ENCODE measurements at regions not wholly inside any gene's neighbourhood (a gene's known extent, or its start where the extent isn't known, plus 50 kb on each side); places are given as distances from the start of the nearest gene placed in this dataset.

DNA sequence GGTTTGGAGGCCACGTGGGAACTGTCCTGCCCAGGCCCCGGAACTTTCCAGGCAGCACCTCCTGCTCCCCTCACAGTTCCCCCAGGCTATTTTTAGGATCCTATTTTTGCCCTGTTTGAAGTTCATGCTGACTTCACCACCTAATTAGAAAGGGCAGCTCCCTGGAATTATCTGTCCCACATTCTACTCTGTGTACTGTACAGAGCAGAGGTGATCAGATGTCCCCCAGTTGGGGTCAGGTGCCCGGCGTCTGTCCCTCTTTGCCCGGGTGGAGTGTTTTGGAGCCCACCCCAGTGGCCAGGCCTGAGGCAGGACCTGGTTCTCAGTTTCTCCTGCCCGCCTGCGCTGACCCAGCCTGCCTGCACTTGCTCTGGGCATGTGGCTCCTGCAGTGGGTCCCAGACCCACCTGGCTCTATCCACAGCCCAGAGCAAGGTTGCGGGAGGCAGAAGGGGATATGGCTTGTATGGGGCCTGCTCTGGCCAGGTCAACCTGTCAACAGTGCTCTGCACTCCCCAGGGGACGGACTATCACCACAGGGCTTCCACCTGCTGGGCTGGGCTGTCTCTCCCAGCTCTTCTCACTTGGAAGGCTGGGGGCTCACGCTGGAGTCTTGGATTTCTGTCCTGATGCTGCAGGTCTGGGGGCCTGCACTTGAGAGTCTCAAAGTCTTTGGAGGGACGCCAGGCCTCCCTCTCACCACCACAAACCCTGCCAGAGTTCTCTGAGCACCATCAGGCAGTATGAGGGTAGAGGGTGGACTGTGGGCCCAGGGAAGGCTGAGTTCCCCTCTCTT, 268.3 kb downstream of the GADD45G start:
- Histone ChIP-seq H3K4me1 (ENCODE audit: low read length) (no peaks in the 10 kb centered on the region), H3F3A (ENCODE audit: insufficient read depth, low read length) (no peaks in the 10 kb centered on the region), H3K27me3 (replicated peaks; ENCODE audit: insufficient read depth, low read length) (no peaks in the 10 kb centered on the region), H3K4me3 (ENCODE audit: low read length) (no peak overlapping the region), H3K36me3 (replicated peaks; ENCODE audit: insufficient read depth, low read length) (no peaks in the 10 kb centered on the region), H3K9me2 (replicated peaks; ENCODE audit: insufficient read depth, low read length) (no peaks in the 10 kb centered on the region), H3K4me2 (ENCODE audit: low read depth, low read length) (no peak overlapping the region), H3K27ac (ENCODE audit: low read length) (no peak overlapping the region), H3K9me3 (replicated peaks; ENCODE audit: insufficient read depth, low read length) (no peaks in the 10 kb centered on the region), H3K9ac (ENCODE audit: low read length) (no peak overlapping the region), H4K20me1 (ENCODE audit: insufficient read depth, low read length) (no peaks in the 10 kb centered on the region), H3K79me2 (ENCODE audit: low read length) (no peaks in the 10 kb centered on the region), H2AFZ (ENCODE audit: low read length) (no peak overlapping the region)
- DNase-seq: no peak
- no peak for TF ChIP-seq EZH2phosphoT487 (IDR thresholded peaks at IDR 0.05; ENCODE audit: low read length)

DNA sequence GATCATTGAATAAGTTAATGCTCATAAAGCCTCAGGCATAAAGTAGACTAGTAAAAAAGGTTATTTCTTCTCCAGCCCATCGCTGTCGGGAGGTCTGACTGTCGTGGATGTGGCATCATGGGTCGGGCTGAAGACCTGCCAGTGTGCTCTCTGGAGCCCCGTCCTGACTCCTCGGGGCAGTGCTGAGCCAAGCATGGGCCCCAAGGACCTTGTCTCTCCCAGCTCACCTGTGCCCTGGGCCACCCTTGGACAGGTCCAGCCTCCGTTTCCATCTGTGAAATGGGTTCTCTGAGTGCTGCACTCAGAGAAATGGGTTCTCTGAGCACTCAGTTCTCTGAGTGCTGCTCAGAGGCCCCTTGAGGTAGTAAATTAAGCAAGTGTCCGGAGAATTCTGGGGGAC, 269.0 kb downstream of the GADD45G start:
- no peak overlapping the region for H3K27ac ChIP-seq (ENCODE audit: low read length)
- H4K20me1 ChIP-seq (ENCODE audit: insufficient read depth, low read length): no peaks in the 10 kb centered on the region
- H3K36me3 ChIP-seq (replicated peaks; ENCODE audit: insufficient read depth, low read length): no peaks in the 10 kb centered on the region
- H2AFZ ChIP-seq (ENCODE audit: low read length): no peak overlapping the region
- no peak for TF ChIP-seq EZH2phosphoT487 (IDR thresholded peaks at IDR 0.05; ENCODE audit: low read length)
- TF ChIP-seq, protein P1, sequence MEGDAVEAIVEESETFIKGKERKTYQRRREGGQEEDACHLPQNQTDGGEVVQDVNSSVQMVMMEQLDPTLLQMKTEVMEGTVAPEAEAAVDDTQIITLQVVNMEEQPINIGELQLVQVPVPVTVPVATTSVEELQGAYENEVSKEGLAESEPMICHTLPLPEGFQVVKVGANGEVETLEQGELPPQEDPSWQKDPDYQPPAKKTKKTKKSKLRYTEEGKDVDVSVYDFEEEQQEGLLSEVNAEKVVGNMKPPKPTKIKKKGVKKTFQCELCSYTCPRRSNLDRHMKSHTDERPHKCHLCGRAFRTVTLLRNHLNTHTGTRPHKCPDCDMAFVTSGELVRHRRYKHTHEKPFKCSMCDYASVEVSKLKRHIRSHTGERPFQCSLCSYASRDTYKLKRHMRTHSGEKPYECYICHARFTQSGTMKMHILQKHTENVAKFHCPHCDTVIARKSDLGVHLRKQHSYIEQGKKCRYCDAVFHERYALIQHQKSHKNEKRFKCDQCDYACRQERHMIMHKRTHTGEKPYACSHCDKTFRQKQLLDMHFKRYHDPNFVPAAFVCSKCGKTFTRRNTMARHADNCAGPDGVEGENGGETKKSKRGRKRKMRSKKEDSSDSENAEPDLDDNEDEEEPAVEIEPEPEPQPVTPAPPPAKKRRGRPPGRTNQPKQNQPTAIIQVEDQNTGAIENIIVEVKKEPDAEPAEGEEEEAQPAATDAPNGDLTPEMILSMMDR (IDR thresholded peaks at IDR 0.05; ENCODE audit: low read length): no peak
- TF ChIP-seq EZH2 (optimal IDR thresholded peaks at IDR 0.05; ENCODE audit: low read depth, low read length): no peak
- no peak overlapping the region for H3K4me3 ChIP-seq (ENCODE audit: low read length)
- H3K27me3 ChIP-seq (replicated peaks; ENCODE audit: insufficient read depth, low read length): no peaks in the 10 kb centered on the region
- H3K79me2 ChIP-seq (ENCODE audit: low read length): no peaks in the 10 kb centered on the region
- no peaks in the 10 kb centered on the region for H3K4me1 ChIP-seq (ENCODE audit: low read length)
- H3F3A ChIP-seq (ENCODE audit: insufficient read depth, low read length): no peaks in the 10 kb centered on the region
- H3K9me3 ChIP-seq (replicated peaks; ENCODE audit: insufficient read depth, low read length): no peaks in the 10 kb centered on the region
- no peak overlapping the region for H3K9ac ChIP-seq (ENCODE audit: low read length)
- DNase-seq: no peak
- H3K9me2 ChIP-seq (replicated peaks; ENCODE audit: insufficient read depth, low read length): no peaks in the 10 kb centered on the region
- H3K4me2 ChIP-seq (ENCODE audit: low read depth, low read length): no peak overlapping the region

DNA sequence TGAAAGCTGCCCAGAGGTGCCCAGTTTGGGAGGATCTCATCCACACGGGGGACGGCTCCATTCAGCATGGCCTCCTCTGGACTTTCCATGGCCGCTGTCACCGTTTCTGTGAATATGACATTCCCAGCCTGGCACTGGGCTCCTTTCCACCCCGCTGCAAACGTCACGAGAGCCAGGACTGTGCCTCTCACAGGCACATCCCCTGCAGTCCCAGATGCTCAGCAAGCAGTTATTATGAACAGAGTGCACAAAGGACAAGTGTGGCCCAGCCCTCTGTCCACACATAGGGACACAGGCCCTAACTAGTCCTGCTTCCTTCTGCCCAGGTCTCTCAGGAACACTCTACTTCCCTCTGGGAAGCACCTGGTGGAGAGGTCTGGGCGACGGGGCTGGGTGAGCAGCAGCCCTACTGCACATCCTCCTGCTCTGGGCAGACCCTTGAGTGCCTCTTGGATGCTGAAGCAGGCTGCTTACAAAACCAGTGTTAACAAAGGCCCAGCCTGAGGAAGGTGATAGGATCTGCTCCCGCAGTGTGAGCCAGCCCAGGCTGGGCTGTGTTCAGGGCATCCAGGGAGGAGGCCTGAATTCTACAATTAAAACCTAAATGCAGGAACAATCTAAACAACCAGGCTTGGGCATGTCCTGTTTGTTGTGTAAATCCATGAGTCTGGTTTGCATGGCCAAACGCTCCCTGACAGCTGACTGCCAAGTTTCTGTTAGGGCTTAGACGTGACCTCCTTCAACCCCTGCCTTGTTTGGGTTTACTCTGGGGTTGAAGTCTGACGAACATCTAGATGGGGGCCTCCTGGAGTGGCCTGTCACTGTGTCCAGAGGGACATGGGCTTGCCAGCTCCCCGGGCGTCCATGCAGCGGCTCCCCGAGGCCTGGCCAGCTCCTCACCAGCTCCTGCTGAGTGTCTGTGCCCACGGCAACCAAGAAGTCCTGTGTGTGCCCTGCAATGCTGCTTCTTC, 269.8 kb downstream of the GADD45G start:
- H3K36me3 ChIP-seq (replicated peaks; ENCODE audit: insufficient read depth, low read length): no peaks in the 10 kb centered on the region
- TF ChIP-seq, protein P1 (IDR thresholded peaks at IDR 0.05; ENCODE audit: low read length): no peak
- no peak for TF ChIP-seq EZH2 (optimal IDR thresholded peaks at IDR 0.05; ENCODE audit: low read depth, low read length)
- TF ChIP-seq EZH2phosphoT487 (IDR thresholded peaks at IDR 0.05; ENCODE audit: low read length): no peak
- H3K27me3 ChIP-seq (replicated peaks; ENCODE audit: insufficient read depth, low read length): no peaks in the 10 kb centered on the region
- no peak overlapping the region for H3K9ac ChIP-seq (ENCODE audit: low read length)
- no peaks in the 10 kb centered on the region for H3F3A ChIP-seq (ENCODE audit: insufficient read depth, low read length)
- no peaks in the 10 kb centered on the region for H3K4me1 ChIP-seq (ENCODE audit: low read length)
- no peak overlapping the region for H2AFZ ChIP-seq (ENCODE audit: low read length)
- no peak overlapping the region for H3K27ac ChIP-seq (ENCODE audit: low read length)
- no peaks in the 10 kb centered on the region for H3K79me2 ChIP-seq (ENCODE audit: low read length)
- H3K4me3 ChIP-seq (ENCODE audit: low read length): no peak overlapping the region
- H3K9me2 ChIP-seq (replicated peaks; ENCODE audit: insufficient read depth, low read length): no peaks in the 10 kb centered on the region
- no peak for DNase-seq
- H4K20me1 ChIP-seq (ENCODE audit: insufficient read depth, low read length): no peaks in the 10 kb centered on the region
- H3K9me3 ChIP-seq (replicated peaks; ENCODE audit: insufficient read depth, low read length): no peaks in the 10 kb centered on the region
- H3K4me2 ChIP-seq (ENCODE audit: low read depth, low read length): no peak overlapping the region
